Natural killer cell treated with Interleukin-12 subunit alpha and Interleukin-12 subunit beta and Interleukin-15 and Interleukin-18, amount 100 ng/mL, for 72 hours (primary cell): ENCODE measurements at regions not wholly inside any gene's neighbourhood (a gene's known extent, or its start where the extent isn't known, plus 50 kb on each side); places are given as distances from the start of the nearest gene placed in this dataset.
A peak's percentile ranks its signal among the peaks of the same experiment; 100 is the strongest.
"Not testable (repeated sequence)": the region's sequence is repeated elsewhere in the genome, so short reads cannot be mapped to it uniquely, and the experiment has no call there.

ENCODE experiments used
- ATAC-seq, 2 donors: fragments of 150-1000 bp; cut with Tn5 transposase in 1 of 2; sonication (Bioruptor Pico), chemical (Tn5 transposase) in 1 of 2; 2 replicates each; pipeline ENCODE4 v1.10.0; 2021
- DNase-seq: peaks from one replicate; pipeline ENCODE4 v3.0.0; 2022; ENCODE audit warnings: low spot score
- H3K27ac Mint-ChIP-seq, 2 donors: 1 replicate in 1 of 2; 2 replicates in 1 of 2; pipeline ENCODE4 v1.8.0; 2022; ENCODE audit warnings: mixed read lengths in 2 of 2, mild to moderate bottlenecking in 1 of 2, moderate library complexity in 1 of 2
- H3K27me3 Mint-ChIP-seq, 2 donors: 1 replicate in 1 of 2; 2 replicates in 1 of 2; pipeline ENCODE4 v1.8.0; 2022; ENCODE audit warnings: mixed read lengths in 2 of 2
- H3K36me3 Mint-ChIP-seq: one replicate; pipeline ENCODE4 v1.8.0; 2022; ENCODE audit warnings: mixed read lengths
- H3K4me1 Mint-ChIP-seq, 2 donors: 1 replicate in 1 of 2; 2 replicates in 1 of 2; pipeline ENCODE4 v1.8.0; 2022; ENCODE audit warnings: low read depth in 2 of 2, mixed read lengths in 2 of 2, mild to moderate bottlenecking in 1 of 2
- H3K4me3 Mint-ChIP-seq: one replicate; pipeline ENCODE4 v1.8.0; 2022; ENCODE audit warnings: mixed read lengths
- H3K9me3 Mint-ChIP-seq: 2 replicates; pipeline ENCODE4 v1.8.0; 2022; ENCODE audit warnings: mixed read lengths

GRCh38 chr10:91745090-91745831 is 53.0 kb upstream of the TNKS2 start:
- peaks cover 16 to 33% of the 10 kb centered on the region in 2 donors for H3K27me3 Mint-ChIP-seq
- no peak overlapping the region for H3K27ac Mint-ChIP-seq
- H3K36me3 Mint-ChIP-seq, result no peaks in the 10 kb centered on the region
- DNase-seq, result no peak
- no peaks in the 10 kb centered on the region for H3K4me1 Mint-ChIP-seq
- no peaks in the 10 kb centered on the region for H3K9me3 Mint-ChIP-seq
- H3K4me3 Mint-ChIP-seq, result no peak overlapping the region
- ATAC-seq, result no peak

- no peaks in the 10 kb centered on the region for H3K36me3 Mint-ChIP-seq
- ATAC-seq, result no peak
- no peak overlapping the region for H3K4me3 Mint-ChIP-seq
- DNase-seq, result no peak
- H3K4me1 Mint-ChIP-seq, result no peaks in the 10 kb centered on the region
- H3K27me3 Mint-ChIP-seq, result peaks cover 29 to 51% of the 10 kb centered on the region in 2 donors
- no peak overlapping the region for H3K27ac Mint-ChIP-seq
- H3K9me3 Mint-ChIP-seq, result no peaks in the 10 kb centered on the region
Measured at GRCh38 chr10:91743465-91743864, 54.8 kb upstream of the TNKS2 start.

GRCh38 chr10:91742229-91742628 is 56.0 kb upstream of the TNKS2 start:
- no peak overlapping the region for H3K4me3 Mint-ChIP-seq
- H3K36me3 Mint-ChIP-seq, result no peaks in the 10 kb centered on the region
- H3K4me1 Mint-ChIP-seq, result no peaks in the 10 kb centered on the region
- peaks cover 40 to 63% of the 10 kb centered on the region in 2 donors for H3K27me3 Mint-ChIP-seq
- no peak for DNase-seq
- ATAC-seq, result no peak
- no peaks in the 10 kb centered on the region for H3K9me3 Mint-ChIP-seq
- H3K27ac Mint-ChIP-seq, result no peak overlapping the region

GRCh38 chr10:91741356-91741755 is 56.9 kb upstream of the TNKS2 start:
- no peaks in the 10 kb centered on the region for H3K9me3 Mint-ChIP-seq
- DNase-seq, result no peak
- peaks cover 49 to 70% of the 10 kb centered on the region in 2 donors for H3K27me3 Mint-ChIP-seq
- H3K4me1 Mint-ChIP-seq, result no peaks in the 10 kb centered on the region
- no peak for ATAC-seq
- H3K4me3 Mint-ChIP-seq, result no peak overlapping the region
- no peak overlapping the region for H3K27ac Mint-ChIP-seq
- H3K36me3 Mint-ChIP-seq, result no peaks in the 10 kb centered on the region

- Mint-ChIP-seq H3K27me3 (peaks cover 52 to 70% of the 10 kb centered on the region in 2 donors), H3K27ac (no peak overlapping the region), H3K9me3 (no peaks in the 10 kb centered on the region), H3K36me3 (no peaks in the 10 kb centered on the region), H3K4me3 (no peak overlapping the region), H3K4me1 (no peaks in the 10 kb centered on the region)
- peak; percentile 27 to 50 for ATAC-seq
- no peak for DNase-seq
Measured at GRCh38 chr10:91740353-91740924, 57.8 kb upstream of the TNKS2 start.

GRCh38 chr10:91732265-91732664 is 66.0 kb upstream of the TNKS2 start:
- H3K27ac Mint-ChIP-seq, ATAC-seq, H3K36me3 Mint-ChIP-seq, DNase-seq, H3K9me3 Mint-ChIP-seq, H3K4me1 Mint-ChIP-seq, H3K4me3 Mint-ChIP-seq: not testable (repeated sequence)
- H3K27me3 Mint-ChIP-seq, result peaks cover 29 to 59% of the 10 kb centered on the region in 2 donors

- not testable (repeated sequence) for H3K27ac Mint-ChIP-seq, H3K4me1 Mint-ChIP-seq, H3K36me3 Mint-ChIP-seq, H3K9me3 Mint-ChIP-seq, H3K4me3 Mint-ChIP-seq, ATAC-seq, DNase-seq
- H3K27me3 Mint-ChIP-seq, result peaks cover 10 to 34% of the 10 kb centered on the region in 2 donors
Measured at GRCh38 chr10:91729339-91729738, 68.9 kb upstream of the TNKS2 start.

GRCh38 chr10:91726355-91726754 is 71.9 kb upstream of the TNKS2 start:
- Mint-ChIP-seq H3K36me3 (no peaks in the 10 kb centered on the region), H3K27me3 (peaks cover 10 to 34% of the 10 kb centered on the region in 2 donors), H3K4me3 (no peak overlapping the region), H3K27ac (no peak overlapping the region), H3K9me3 (no peaks in the 10 kb centered on the region), H3K4me1 (no peaks in the 10 kb centered on the region)
- DNase-seq (no peak), ATAC-seq (no peak)

GRCh38 chr10:91724933-91725332 is 73.3 kb upstream of the TNKS2 start:
- no peak overlapping the region for H3K27ac Mint-ChIP-seq
- no peaks in the 10 kb centered on the region for H3K36me3 Mint-ChIP-seq
- no peaks in the 10 kb centered on the region for H3K9me3 Mint-ChIP-seq
- H3K27me3 Mint-ChIP-seq, result peaks cover 13 to 30% of the 10 kb centered on the region in 2 donors
- no peak for ATAC-seq
- no peaks in the 10 kb centered on the region for H3K4me1 Mint-ChIP-seq
- DNase-seq, result no peak
- no peak overlapping the region for H3K4me3 Mint-ChIP-seq

- no peak for DNase-seq
- H3K9me3 Mint-ChIP-seq, result no peaks in the 10 kb centered on the region
- ATAC-seq, result no peak
- no peak overlapping the region for H3K27ac Mint-ChIP-seq
- no peaks in the 10 kb centered on the region for H3K4me1 Mint-ChIP-seq
- no peaks in the 10 kb centered on the region for H3K36me3 Mint-ChIP-seq
- peaks cover 27 to 36% of the 10 kb centered on the region in 2 donors for H3K27me3 Mint-ChIP-seq
- H3K4me3 Mint-ChIP-seq, result no peak overlapping the region
Measured at GRCh38 chr10:91713461-91714072, 80.7 kb upstream of the PPP1R3C start.

- Mint-ChIP-seq H3K4me1 (no peaks in the 10 kb centered on the region), H3K27ac (no peak overlapping the region)
Measured at GRCh38 chr10:91711885-91712680, 79.2 kb upstream of the PPP1R3C start.

GRCh38 chr10:91709394-91709798 is 76.5 kb upstream of the PPP1R3C start:
- peaks cover 22 to 49% of the 10 kb centered on the region in 2 donors for H3K27me3 Mint-ChIP-seq
- no peak overlapping the region for H3K4me3 Mint-ChIP-seq
- H3K27ac Mint-ChIP-seq, result no peak overlapping the region
- H3K36me3 Mint-ChIP-seq, result no peaks in the 10 kb centered on the region
- DNase-seq (no peak), ATAC-seq (no peak)
- no peaks in the 10 kb centered on the region for H3K4me1 Mint-ChIP-seq
- H3K9me3 Mint-ChIP-seq, result no peaks in the 10 kb centered on the region

More at GRCh38 chr10:91711885-91712680, 79.2 kb upstream of the PPP1R3C start:
- Mint-ChIP-seq H3K36me3 (no peaks in the 10 kb centered on the region), H3K9me3 (no peaks in the 10 kb centered on the region), H3K27me3 (peaks cover 21 to 37% of the 10 kb centered on the region in 2 donors), H3K4me3 (no peak overlapping the region)
- ATAC-seq, result no peak
- DNase-seq, result no peak

- H3K36me3 Mint-ChIP-seq, result no peaks in the 10 kb centered on the region
- ATAC-seq (no peak), DNase-seq (no peak)
- H3K27ac Mint-ChIP-seq, result no peak overlapping the region
- no peaks in the 10 kb centered on the region for H3K9me3 Mint-ChIP-seq
- peaks cover 20 to 39% of the 10 kb centered on the region in 2 donors for H3K27me3 Mint-ChIP-seq
- no peak overlapping the region for H3K4me3 Mint-ChIP-seq
- no peaks in the 10 kb centered on the region for H3K4me1 Mint-ChIP-seq
Measured at GRCh38 chr10:91708174-91708861, 75.4 kb upstream of the PPP1R3C start.
